ENCODE measurements at regions not wholly inside any gene's neighbourhood (a gene's known extent, or its start where the extent isn't known, plus 50 kb on each side); places are given as distances from the start of the nearest gene placed in this dataset.
A peak's percentile ranks its signal among the peaks of the same experiment; 100 is the strongest.

DNA sequence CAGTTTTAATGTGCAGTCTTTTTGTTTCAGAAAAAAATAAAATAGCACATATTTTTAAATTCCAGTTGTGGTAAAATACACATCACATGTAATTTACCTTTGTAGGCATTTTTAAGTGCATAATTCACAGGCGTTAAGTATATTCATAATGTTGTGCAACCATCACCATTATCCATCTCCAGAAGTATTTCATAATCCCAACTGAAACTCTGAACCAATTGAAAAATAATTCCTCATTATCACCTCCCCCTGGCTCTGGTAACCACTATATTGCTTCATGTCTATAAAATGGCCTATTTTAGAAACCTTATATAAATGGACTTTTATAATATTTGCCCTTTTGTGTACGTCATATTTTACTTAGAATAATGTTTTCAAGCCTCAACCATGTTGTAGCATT lies 756.5 kb upstream of the KLHL1 start:
- in situ Hi-C loops (cut with HindIII; ENCODE audit: low pct_unique_long_range_greater_than_20kb, low sequenced_read_pairs): no loop called here
- no peak for TF ChIP-seq JUND (IDR thresholded peaks at IDR 0.05; ENCODE audit: low read depth)
- DNase-seq (ENCODE audit: low read depth in 1 of 2, low spot score in 1 of 2): no peak

DNA sequence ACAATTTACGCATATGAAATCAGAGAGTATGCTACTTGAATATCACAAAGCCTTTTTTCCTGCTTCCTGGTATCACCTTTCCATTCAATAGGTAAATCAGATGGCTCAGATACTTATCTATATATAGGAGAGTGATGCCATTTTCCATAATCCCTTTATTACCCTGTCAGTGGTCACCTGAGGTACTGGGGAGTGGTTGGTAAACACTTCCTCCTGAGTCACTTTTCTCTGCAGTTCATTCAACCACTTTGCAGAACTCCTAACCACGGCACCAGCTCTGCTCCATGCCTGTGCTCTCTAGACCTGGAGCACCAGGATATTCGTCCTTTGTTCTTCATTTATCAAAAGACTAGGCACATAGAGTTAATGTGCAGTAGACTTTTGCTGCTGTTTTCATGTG lies 748.5 kb upstream of the KLHL1 start:
- TF ChIP-seq JUND (IDR thresholded peaks at IDR 0.05; ENCODE audit: low read depth): no peak
- DNase-seq (ENCODE audit: low read depth in 1 of 2, low spot score in 1 of 2): peak in 1 of 2 experiments; percentile 2
- in situ Hi-C loops (cut with HindIII; ENCODE audit: low pct_unique_long_range_greater_than_20kb, low sequenced_read_pairs): no loop called here

- no peak for TF ChIP-seq JUND (IDR thresholded peaks at IDR 0.05; ENCODE audit: low read depth)
- in situ Hi-C loops (cut with HindIII; ENCODE audit: low pct_unique_long_range_greater_than_20kb, low sequenced_read_pairs): no loop called here
- no peak for DNase-seq (ENCODE audit: low read depth in 1 of 2, low spot score in 1 of 2)
Measured at GRCh38 chr13:70856025-70856424, 747.8 kb upstream of the KLHL1 start.

DNA sequence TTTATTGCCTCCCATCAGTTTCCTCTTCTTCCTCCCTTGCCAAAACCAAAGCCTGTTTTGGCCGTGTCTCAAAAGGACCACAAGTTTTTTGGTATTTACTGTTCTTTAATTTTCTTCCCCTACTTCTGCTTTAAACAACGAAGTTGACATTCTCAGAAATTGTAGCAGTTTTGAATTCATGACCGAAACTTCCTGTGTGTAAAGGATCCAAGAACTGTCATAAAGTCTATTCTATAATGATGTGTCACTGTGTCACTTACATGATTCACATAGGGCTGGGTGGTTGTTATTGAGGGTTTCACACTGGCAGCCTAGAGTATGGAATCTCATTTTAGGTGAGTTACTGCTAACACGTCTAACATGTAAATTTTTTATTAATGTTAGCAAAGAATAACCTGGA lies 741.0 kb upstream of the KLHL1 start:
- in situ Hi-C loops (cut with HindIII; ENCODE audit: low pct_unique_long_range_greater_than_20kb, low sequenced_read_pairs): no loop called here
- DNase-seq (ENCODE audit: low read depth in 1 of 2, low spot score in 1 of 2): no peak
- no peak for TF ChIP-seq JUND (IDR thresholded peaks at IDR 0.05; ENCODE audit: low read depth)

- no peak for DNase-seq (ENCODE audit: low read depth in 1 of 2, low spot score in 1 of 2)
- in situ Hi-C loops (cut with HindIII; ENCODE audit: low pct_unique_long_range_greater_than_20kb, low sequenced_read_pairs): no loop called here
- no peak for TF ChIP-seq JUND (IDR thresholded peaks at IDR 0.05; ENCODE audit: low read depth)
Measured at GRCh38 chr13:70844391-70845108, 736.3 kb upstream of the KLHL1 start.

DNA sequence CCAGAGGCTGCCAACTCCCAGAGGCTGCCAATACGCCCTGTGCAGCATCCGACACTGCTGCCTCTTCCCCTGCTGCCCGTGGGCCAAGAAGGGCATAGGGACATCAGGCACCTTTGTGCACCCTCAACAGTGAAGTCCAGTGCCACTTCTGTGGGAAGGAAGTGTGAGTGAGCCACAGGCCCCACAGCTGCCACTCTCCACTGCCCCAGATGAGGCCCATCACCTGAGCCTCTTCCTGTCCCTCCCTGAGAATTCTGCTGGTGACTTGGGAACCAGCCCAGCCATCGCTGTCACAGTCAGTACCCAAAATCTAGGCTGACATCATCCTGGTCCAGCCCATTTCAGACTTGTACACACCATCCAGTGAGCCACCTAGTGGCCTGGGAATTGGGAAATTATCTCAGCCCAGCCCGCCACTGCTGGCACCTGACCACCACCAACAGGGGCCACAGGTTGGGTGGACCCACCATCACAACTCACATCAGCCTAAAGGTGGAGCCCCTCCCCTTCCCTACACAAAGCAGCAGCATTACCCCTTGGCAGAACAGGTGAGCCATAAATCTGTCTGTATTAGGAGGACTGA lies 733.9 kb upstream of the KLHL1 start:
- in situ Hi-C loops (cut with HindIII; ENCODE audit: low pct_unique_long_range_greater_than_20kb, low sequenced_read_pairs): no loop called here
- no peak for TF ChIP-seq JUND (IDR thresholded peaks at IDR 0.05; ENCODE audit: low read depth)
- peak in 1 of 2 experiments; percentile 20 for DNase-seq (ENCODE audit: low read depth in 1 of 2, low spot score in 1 of 2)

GRCh38 chr13:70841240-70842061 lies 733.2 kb upstream of the KLHL1 start:
- no peak for TF ChIP-seq JUND (IDR thresholded peaks at IDR 0.05; ENCODE audit: low read depth)
- in situ Hi-C loops (cut with HindIII; ENCODE audit: low pct_unique_long_range_greater_than_20kb, low sequenced_read_pairs): no loop called here

DNA sequence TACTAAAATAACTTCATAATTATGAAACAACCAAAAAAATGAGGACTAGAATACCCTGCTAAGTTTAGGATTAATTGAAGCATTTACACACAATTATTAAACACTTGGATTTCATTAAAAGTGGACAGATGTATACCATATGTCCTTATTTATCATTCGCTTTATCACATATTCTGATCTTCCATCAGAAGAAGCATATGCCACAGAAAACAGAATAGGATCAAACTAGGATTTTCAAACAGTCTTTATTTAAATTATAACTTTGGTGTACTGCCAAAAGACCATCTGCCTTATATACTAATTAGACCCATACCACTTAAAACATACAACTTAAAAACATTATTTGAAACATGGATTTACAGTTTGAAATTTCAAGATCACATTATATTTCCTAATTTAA lies 727.1 kb upstream of the KLHL1 start:
- in situ Hi-C loops (cut with HindIII; ENCODE audit: low pct_unique_long_range_greater_than_20kb, low sequenced_read_pairs): no loop called here
- no peak for TF ChIP-seq JUND (IDR thresholded peaks at IDR 0.05; ENCODE audit: low read depth)
- no peak for DNase-seq (ENCODE audit: low read depth in 1 of 2, low spot score in 1 of 2)

More at GRCh38 chr13:70841240-70842061, 733.2 kb upstream of the KLHL1 start:
- DNase-seq (ENCODE audit: low read depth in 1 of 2, low spot score in 1 of 2): no peak

DNA sequence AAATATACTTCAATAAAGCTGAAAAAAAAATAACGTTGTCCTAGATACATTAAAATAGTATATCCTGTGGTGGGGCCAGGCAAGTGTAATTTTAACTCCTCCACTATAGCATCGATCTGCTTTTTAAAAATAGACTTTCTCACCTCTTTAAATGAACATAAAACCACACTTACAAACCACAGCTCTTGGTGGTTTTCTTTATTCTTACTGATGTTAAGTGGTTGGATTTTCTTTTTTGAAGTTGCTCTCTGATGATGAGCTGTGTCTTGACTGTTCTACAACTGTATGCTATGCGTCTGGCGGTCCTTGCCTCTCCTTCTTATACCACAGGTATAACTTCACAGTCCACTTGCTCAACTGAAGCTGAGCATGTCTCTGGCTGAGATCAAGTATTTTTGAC lies 721.5 kb upstream of the KLHL1 start:
- no peak for DNase-seq (ENCODE audit: low read depth in 1 of 2, low spot score in 1 of 2)
- TF ChIP-seq JUND (IDR thresholded peaks at IDR 0.05; ENCODE audit: low read depth): no peak
- in situ Hi-C loops (cut with HindIII; ENCODE audit: low pct_unique_long_range_greater_than_20kb, low sequenced_read_pairs): no loop called here

- no peak for DNase-seq (ENCODE audit: low read depth in 1 of 2, low spot score in 1 of 2)
- TF ChIP-seq JUND (IDR thresholded peaks at IDR 0.05; ENCODE audit: low read depth): no peak
- in situ Hi-C loops (cut with HindIII; ENCODE audit: low pct_unique_long_range_greater_than_20kb, low sequenced_read_pairs): no loop called here
Measured at GRCh38 chr13:70817576-70817975, 709.3 kb upstream of the KLHL1 start.

GRCh38 chr13:70816853-70817252 lies 708.6 kb upstream of the KLHL1 start:
- TF ChIP-seq JUND (IDR thresholded peaks at IDR 0.05; ENCODE audit: low read depth): no peak
- in situ Hi-C loops (cut with HindIII; ENCODE audit: low pct_unique_long_range_greater_than_20kb, low sequenced_read_pairs): no loop called here
- no peak for DNase-seq (ENCODE audit: low read depth in 1 of 2, low spot score in 1 of 2)

DNA sequence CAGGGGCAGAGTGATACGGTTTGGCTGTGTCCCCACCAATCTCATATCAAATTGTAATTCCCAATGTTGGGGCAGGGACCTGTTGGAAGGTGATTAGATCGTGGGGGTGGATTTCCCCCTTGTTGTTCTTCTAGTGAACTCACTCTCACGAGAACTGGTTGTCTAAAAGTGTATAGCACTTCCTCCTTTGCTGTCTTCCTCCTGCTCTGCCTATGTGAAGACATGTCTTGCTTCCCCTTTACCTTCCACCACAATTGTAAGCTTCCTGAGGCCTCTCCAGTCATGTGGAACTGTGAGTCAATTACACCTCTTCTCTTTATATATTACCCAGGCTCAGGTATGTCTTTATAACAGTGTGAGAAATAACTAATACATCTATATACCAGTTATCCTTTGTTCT lies 706.4 kb upstream of the KLHL1 start:
- in situ Hi-C loops (cut with HindIII; ENCODE audit: low pct_unique_long_range_greater_than_20kb, low sequenced_read_pairs): no loop called here
- TF ChIP-seq JUND (IDR thresholded peaks at IDR 0.05; ENCODE audit: low read depth): no peak
- DNase-seq (ENCODE audit: low read depth in 1 of 2, low spot score in 1 of 2): no peak

DNA sequence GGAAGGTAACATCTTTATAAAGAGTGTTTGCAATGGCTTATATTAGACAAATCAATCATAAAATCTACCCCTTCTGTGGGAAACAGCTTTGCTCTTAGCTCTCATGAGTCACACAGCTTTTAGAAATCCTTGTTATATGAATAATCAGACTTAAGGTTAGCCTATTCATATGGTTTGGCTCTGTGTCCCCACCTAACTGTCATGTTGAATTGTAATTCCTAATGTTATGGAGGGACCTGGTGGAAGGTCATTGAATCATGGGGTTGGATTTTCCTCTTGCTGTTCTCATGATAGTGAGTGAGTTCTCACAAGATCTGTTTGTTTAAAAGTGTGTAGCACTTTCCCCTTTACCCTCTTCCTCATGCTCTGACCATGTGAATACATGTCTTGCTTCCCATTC lies 704.2 kb upstream of the KLHL1 start:
- TF ChIP-seq JUND (IDR thresholded peaks at IDR 0.05; ENCODE audit: low read depth): no peak
- in situ Hi-C loops (cut with HindIII; ENCODE audit: low pct_unique_long_range_greater_than_20kb, low sequenced_read_pairs): no loop called here
- DNase-seq (ENCODE audit: low read depth in 1 of 2, low spot score in 1 of 2): no peak
